ENCODE measurements at regions not wholly inside any gene's neighbourhood (a gene's known extent, or its start where the extent isn't known, plus 50 kb on each side); places are given as distances from the start of the nearest gene placed in this dataset.
"Not testable (repeated sequence)": the region's sequence is repeated elsewhere in the genome, so short reads cannot be mapped to it uniquely, and the experiment has no call there.

GRCh38 chr1:112855152-112855828, 100.7 kb downstream of the SLC16A1 start:
- Mint-ChIP-seq H3K27ac (no peak overlapping the region), H3K36me3 (ENCODE audit: low read depth) (no peaks in the 10 kb centered on the region), H3K4me1 (peaks cover 2% of the 10 kb centered on the region), H3K27me3 (peaks cover 36% of the 10 kb centered on the region), H3K4me3 (peak overlapping the region; percentile 75)
- DNase-seq = no peak
- no peaks in the 10 kb centered on the region for H3K9me3 ChIP-seq (ENCODE audit: control insufficient read depth, low read length, poor library complexity, severe bottlenecking)
- no peak for ATAC-seq

GRCh38 chr1:112854368-112854984, 101.5 kb downstream of the SLC16A1 start:
- H3K4me1 Mint-ChIP-seq; H3K36me3 Mint-ChIP-seq (ENCODE audit: low read depth); ATAC-seq; DNase-seq; H3K4me3 Mint-ChIP-seq; H3K27ac Mint-ChIP-seq; H3K9me3 ChIP-seq (ENCODE audit: control insufficient read depth, low read length, poor library complexity, severe bottlenecking): not testable (repeated sequence)
- peaks cover 45% of the 10 kb centered on the region for H3K27me3 Mint-ChIP-seq

GRCh38 chr1:112853915-112854314, 102.1 kb downstream of the SLC16A1 start:
- H3K4me1 Mint-ChIP-seq; H3K36me3 Mint-ChIP-seq (ENCODE audit: low read depth); DNase-seq; ATAC-seq; H3K27ac Mint-ChIP-seq; H3K9me3 ChIP-seq (ENCODE audit: control insufficient read depth, low read length, poor library complexity, severe bottlenecking); H3K4me3 Mint-ChIP-seq: not testable (repeated sequence)
- H3K27me3 Mint-ChIP-seq = peaks cover 45% of the 10 kb centered on the region

- H3K4me1 Mint-ChIP-seq = peaks cover 9% of the 10 kb centered on the region
Measured at GRCh38 chr1:112852934-112853333, 103.1 kb downstream of the SLC16A1 start.

GRCh38 chr1:112852276-112852675, 103.7 kb downstream of the SLC16A1 start:
- peaks cover 2% of the 10 kb centered on the region for H3K36me3 Mint-ChIP-seq (ENCODE audit: low read depth)
- DNase-seq (no peak), ATAC-seq (no peak)
- H3K4me3 Mint-ChIP-seq = no peak overlapping the region
- peaks cover 7% of the 10 kb centered on the region for H3K4me1 Mint-ChIP-seq
- no peak overlapping the region for H3K27ac Mint-ChIP-seq
- no peaks in the 10 kb centered on the region for H3K9me3 ChIP-seq (ENCODE audit: control insufficient read depth, low read length, poor library complexity, severe bottlenecking)
- H3K27me3 Mint-ChIP-seq = peaks cover 52% of the 10 kb centered on the region

More at GRCh38 chr1:112852934-112853333, 103.1 kb downstream of the SLC16A1 start:
- DNase-seq (no peak), ATAC-seq (no peak)
- Mint-ChIP-seq H3K27ac (no peak overlapping the region), H3K36me3 (ENCODE audit: low read depth) (peaks cover 2% of the 10 kb centered on the region), H3K4me3 (no peak overlapping the region), H3K27me3 (peaks cover 52% of the 10 kb centered on the region)
- no peaks in the 10 kb centered on the region for H3K9me3 ChIP-seq (ENCODE audit: control insufficient read depth, low read length, poor library complexity, severe bottlenecking)

GRCh38 chr1:112850034-112850757, 105.8 kb downstream of the SLC16A1 start:
- Mint-ChIP-seq H3K4me3 (peak overlapping the region; percentile 79), H3K36me3 (ENCODE audit: low read depth) (peaks cover 2% of the 10 kb centered on the region), H3K27me3 (peaks cover 47% of the 10 kb centered on the region), H3K4me1 (peaks cover 7% of the 10 kb centered on the region), H3K27ac (no peak overlapping the region)
- DNase-seq (no peak), ATAC-seq (no peak)
- H3K9me3 ChIP-seq (ENCODE audit: control insufficient read depth, low read length, poor library complexity, severe bottlenecking) = no peaks in the 10 kb centered on the region

- ATAC-seq = peak; percentile 28
- peaks cover 7% of the 10 kb centered on the region for H3K4me1 Mint-ChIP-seq
- peaks cover 44% of the 10 kb centered on the region for H3K27me3 Mint-ChIP-seq
- no peaks in the 10 kb centered on the region for H3K9me3 ChIP-seq (ENCODE audit: control insufficient read depth, low read length, poor library complexity, severe bottlenecking)
- no peak for DNase-seq
- H3K36me3 Mint-ChIP-seq (ENCODE audit: low read depth) = peaks cover 2% of the 10 kb centered on the region
- peak overlapping the region; percentile 79 for H3K4me3 Mint-ChIP-seq
- H3K27ac Mint-ChIP-seq = no peak overlapping the region
Measured at GRCh38 chr1:112849425-112850033, 106.5 kb downstream of the SLC16A1 start.

- DNase-seq (no peak), ATAC-seq (no peak)
- no peaks in the 10 kb centered on the region for H3K9me3 ChIP-seq (ENCODE audit: control insufficient read depth, low read length, poor library complexity, severe bottlenecking)
Measured at GRCh38 chr1:112841825-112842224, 114.2 kb downstream of the SLC16A1 start.

GRCh38 chr1:112840631-112841624, 115.1 kb downstream of the SLC16A1 start:
- Mint-ChIP-seq H3K36me3 (ENCODE audit: low read depth) (no peaks in the 10 kb centered on the region), H3K27ac (no peak overlapping the region), H3K27me3 (peaks cover 9% of the 10 kb centered on the region), H3K4me3 (peak overlapping the region; percentile 47), H3K4me1 (peaks cover 22% of the 10 kb centered on the region)
- ATAC-seq (peak; percentile 66), DNase-seq (no peak)
- H3K9me3 ChIP-seq (ENCODE audit: control insufficient read depth, low read length, poor library complexity, severe bottlenecking) = no peaks in the 10 kb centered on the region

More at GRCh38 chr1:112841825-112842224, 114.2 kb downstream of the SLC16A1 start:
- no peak overlapping the region for H3K4me3 Mint-ChIP-seq
- H3K27ac Mint-ChIP-seq = no peak overlapping the region
- peaks cover 9% of the 10 kb centered on the region for H3K27me3 Mint-ChIP-seq
- H3K36me3 Mint-ChIP-seq (ENCODE audit: low read depth) = no peaks in the 10 kb centered on the region
- H3K4me1 Mint-ChIP-seq = peaks cover 22% of the 10 kb centered on the region

GRCh38 chr1:112836642-112837041, 119.4 kb downstream of the SLC16A1 start:
- Mint-ChIP-seq H3K27ac (no peak overlapping the region), H3K27me3 (peaks cover 5% of the 10 kb centered on the region), H3K4me1 (peaks cover 21% of the 10 kb centered on the region), H3K36me3 (ENCODE audit: low read depth) (no peaks in the 10 kb centered on the region), H3K4me3 (no peak overlapping the region)
- DNase-seq (no peak), ATAC-seq (no peak)
- H3K9me3 ChIP-seq (ENCODE audit: control insufficient read depth, low read length, poor library complexity, severe bottlenecking) = no peaks in the 10 kb centered on the region

GRCh38 chr1:112833806-112834205, 118.7 kb upstream of the PPM1J start:
- no peaks in the 10 kb centered on the region for H3K9me3 ChIP-seq (ENCODE audit: control insufficient read depth, low read length, poor library complexity, severe bottlenecking)
- DNase-seq = no peak
- Mint-ChIP-seq H3K27ac (no peak overlapping the region), H3K27me3 (peaks cover 5% of the 10 kb centered on the region), H3K4me3 (no peak overlapping the region), H3K36me3 (ENCODE audit: low read depth) (no peaks in the 10 kb centered on the region), H3K4me1 (peaks cover 6% of the 10 kb centered on the region)
- no peak for ATAC-seq

GRCh38 chr1:112832259-112832658, 117.1 kb upstream of the PPM1J start:
- not testable (repeated sequence) for H3K36me3 Mint-ChIP-seq (ENCODE audit: low read depth); H3K9me3 ChIP-seq (ENCODE audit: control insufficient read depth, low read length, poor library complexity, severe bottlenecking); DNase-seq; ATAC-seq; H3K4me1 Mint-ChIP-seq; H3K27me3 Mint-ChIP-seq; H3K4me3 Mint-ChIP-seq; H3K27ac Mint-ChIP-seq
